Psoas muscle (tissue), 7 donors: ENCODE measurements at regions not wholly inside any gene's neighbourhood (a gene's known extent, or its start where the extent isn't known, plus 50 kb on each side); places are given as distances from the start of the nearest gene placed in this dataset.

Experiments used
- ATAC-seq, 4 donors: fragments of 200-7000 bp; cut with Tn5 transposase; one replicate each; pipeline ENCODE4 v1.9.1; 2020; ENCODE audit warnings: moderate library complexity in 3 of 4, mild to moderate bottlenecking in 2 of 4
- DNase-seq, 2 donors: peaks; one replicate each; pipeline ENCODE4 v3.0.0-alpha.2; 2020
- H3K27ac ChIP-seq: fragments of 200-600 bp; one replicate; pipeline ENCODE4 v1.8.0; 2022
- H3K27me3 ChIP-seq, 3 donors: fragments of 200-600 bp in 1 of 3; one replicate each; pipeline versions ENCODE4 v1.6.1 to v1.8.0; 2013 to 2022; ENCODE audit warnings: low read length in 2 of 3, mild to moderate bottlenecking in 2 of 3, moderate library complexity in 1 of 3; ENCODE audit not compliant: insufficient read depth in 3 of 3
- H3K36me3 ChIP-seq, 2 donors: fragments of 200-600 bp in 1 of 2; one replicate each; pipeline versions ENCODE4 v1.6.1 to v1.8.0; 2013 to 2022; ENCODE audit warnings: low read depth in 1 of 2, mild to moderate bottlenecking in 1 of 2, moderate library complexity in 1 of 2; ENCODE audit not compliant: insufficient read depth in 1 of 2
- H3K4me1 ChIP-seq: fragments of 200-600 bp; one replicate; pipeline ENCODE4 v1.8.0; 2022
- H3K4me3 ChIP-seq: fragments of 200-600 bp; one replicate; pipeline ENCODE4 v1.8.0; 2022; ENCODE audit warnings: mild to moderate bottlenecking
- H3K9me3 ChIP-seq: fragments of 200-600 bp; one replicate; pipeline ENCODE4 v1.8.0; 2022
- WGBS, 3 donors: extraction: QIAGEN DNeasy Blood & Tissue Kit; methylation state at CpG; one replicate each; pipeline versions ENCODE4 v1.1.6 to v1.1.7; 2013; 5-methylcytosine and 5-hydroxymethylcytosine counted together
- intact Hi-C, 2 donors: fragments of 100-400 bp; cut with DNase I; formaldehyde crosslinking; loops; one replicate each; pipeline versions ENCODE4 v1.11.0 to v1.14.2; 2022
- TF ChIP-seq, protein P1 (sequence below): fragments of 200-600 bp; IDR thresholded peaks from one replicate; pipeline ENCODE4 v1.8.0; 2022; ENCODE audit warnings: antibody characterized with exemption
- donor health status: healthy with polysubstance abuse.
- donor health status: DM: no; HTN: no; CAD: no; lungs with moderate emphysema.
- donor health status: Bipolar disorder and iron deficiency.
- donor health status: healthy.
- donor health status: DM: yes; HTN: yes; CAD: no.
- donor health status: DM: no; HTN: no; CAD: no.
- donor health status: DM: yes; HTN: yes; CAD: no.

DNA sequence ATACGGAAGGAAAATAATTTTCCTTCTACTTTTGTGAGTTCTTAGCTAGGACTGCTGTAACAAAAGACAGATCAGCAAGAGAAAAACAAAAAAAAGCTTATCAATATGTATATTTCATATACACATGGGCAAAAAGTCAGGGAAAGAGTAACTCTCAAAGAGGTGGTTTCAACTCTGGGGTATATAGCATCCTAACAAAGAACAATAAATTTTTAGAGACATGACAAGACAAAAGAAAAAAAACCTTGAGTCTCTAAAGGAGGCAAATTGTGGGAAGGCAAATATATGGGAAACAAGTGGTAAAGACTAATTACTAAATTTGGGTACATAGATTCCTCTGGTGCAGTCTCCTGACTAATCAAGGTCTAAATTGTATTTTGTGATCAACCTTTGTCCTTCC, 93.2 kb downstream of the C5orf15 start:
- TF ChIP-seq, protein P1, sequence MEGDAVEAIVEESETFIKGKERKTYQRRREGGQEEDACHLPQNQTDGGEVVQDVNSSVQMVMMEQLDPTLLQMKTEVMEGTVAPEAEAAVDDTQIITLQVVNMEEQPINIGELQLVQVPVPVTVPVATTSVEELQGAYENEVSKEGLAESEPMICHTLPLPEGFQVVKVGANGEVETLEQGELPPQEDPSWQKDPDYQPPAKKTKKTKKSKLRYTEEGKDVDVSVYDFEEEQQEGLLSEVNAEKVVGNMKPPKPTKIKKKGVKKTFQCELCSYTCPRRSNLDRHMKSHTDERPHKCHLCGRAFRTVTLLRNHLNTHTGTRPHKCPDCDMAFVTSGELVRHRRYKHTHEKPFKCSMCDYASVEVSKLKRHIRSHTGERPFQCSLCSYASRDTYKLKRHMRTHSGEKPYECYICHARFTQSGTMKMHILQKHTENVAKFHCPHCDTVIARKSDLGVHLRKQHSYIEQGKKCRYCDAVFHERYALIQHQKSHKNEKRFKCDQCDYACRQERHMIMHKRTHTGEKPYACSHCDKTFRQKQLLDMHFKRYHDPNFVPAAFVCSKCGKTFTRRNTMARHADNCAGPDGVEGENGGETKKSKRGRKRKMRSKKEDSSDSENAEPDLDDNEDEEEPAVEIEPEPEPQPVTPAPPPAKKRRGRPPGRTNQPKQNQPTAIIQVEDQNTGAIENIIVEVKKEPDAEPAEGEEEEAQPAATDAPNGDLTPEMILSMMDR = no peak
- no peak for ATAC-seq
- Histone ChIP-seq H3K27me3 (no peaks in the 10 kb centered on the region), H3K27ac (no peak overlapping the region), H3K4me3 (no peak overlapping the region), H3K36me3 (no peaks in the 10 kb centered on the region), H3K4me1 (no peaks in the 10 kb centered on the region), H3K9me3 (no peaks in the 10 kb centered on the region)
- no peak for DNase-seq
- intact Hi-C loops = loop anchor here in 1 of 2 donors (10.0 kb wide), 1 partner anchor 450 kb away; no protein-coding TSS in a partner anchor
- WGBS, 3 donors = 95 to 100% (median 97%) methylated on average over 1 of the region's 1 CpG

DNA sequence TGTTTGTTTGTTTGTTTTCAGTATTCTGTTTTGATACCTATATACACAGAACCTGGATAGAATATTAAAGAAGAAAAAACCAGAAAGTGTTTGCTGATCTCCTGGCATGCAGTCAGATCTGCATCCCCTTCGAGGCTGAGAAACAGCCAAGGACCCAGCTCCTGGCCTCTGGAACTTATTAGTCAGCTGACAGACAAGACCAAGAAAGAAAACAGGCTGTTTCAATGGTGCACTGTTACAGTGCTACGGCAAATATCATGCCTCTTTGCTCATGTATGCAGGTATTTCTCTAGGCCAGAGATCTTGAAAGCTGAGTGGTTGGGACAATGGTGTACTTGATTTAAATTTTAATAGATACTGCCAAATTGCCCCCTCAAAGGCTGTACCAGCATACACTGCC, 95.0 kb downstream of the C5orf15 start:
- TF ChIP-seq, protein P1 = no peak
- intact Hi-C loops = loop anchor here in 1 of 2 donors (10.0 kb wide), 1 partner anchor 449 kb away; no protein-coding TSS in a partner anchor
- Histone ChIP-seq H3K27me3 (no peaks in the 10 kb centered on the region), H3K9me3 (no peaks in the 10 kb centered on the region), H3K4me1 (peaks cover 6% of the 10 kb centered on the region), H3K4me3 (no peak overlapping the region), H3K36me3 (no peaks in the 10 kb centered on the region), H3K27ac (no peak overlapping the region)
- WGBS, 3 donors = 43 to 55% (median 45%) methylated on average over 2 of the region's 2 CpGs
- no peak for ATAC-seq
- peak in 1 of 2 donors; percentile 12 for DNase-seq

DNA sequence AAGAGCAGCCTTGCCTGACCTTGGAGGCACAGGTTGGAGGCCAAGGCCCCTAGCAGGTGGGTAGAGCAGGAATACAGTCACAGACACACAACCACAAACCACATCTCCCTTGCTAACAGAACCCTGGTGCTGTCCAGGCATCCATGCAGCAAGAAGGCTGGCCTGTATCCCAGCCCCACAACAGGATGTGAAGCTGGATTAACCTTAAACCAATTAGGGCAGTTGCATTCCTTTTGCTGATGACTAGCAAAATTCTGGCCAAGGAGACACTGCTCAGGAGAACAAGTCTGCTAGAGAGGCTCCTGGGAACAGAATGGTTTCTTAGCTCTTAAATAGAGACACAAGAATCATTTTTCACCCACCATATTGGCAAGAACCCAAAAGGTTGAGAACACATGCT, 97.8 kb downstream of the C5orf15 start:
- peak in 1 of 4 donors; percentile 25 for ATAC-seq
- H3K4me1 ChIP-seq = peaks cover 6% of the 10 kb centered on the region
- H3K27ac ChIP-seq = no peak overlapping the region
- no peaks in the 10 kb centered on the region for H3K9me3 ChIP-seq
- no peak overlapping the region for H3K4me3 ChIP-seq
- DNase-seq = peak in 1 of 2 donors; percentile 21
- H3K27me3 ChIP-seq = no peaks in the 10 kb centered on the region
- no peaks in the 10 kb centered on the region for H3K36me3 ChIP-seq
- TF ChIP-seq, protein P1 = no peak
- intact Hi-C loops = loop anchor here in 1 of 2 donors (10.0 kb wide), 1 partner anchor 446 kb away; no protein-coding TSS in a partner anchor

DNA sequence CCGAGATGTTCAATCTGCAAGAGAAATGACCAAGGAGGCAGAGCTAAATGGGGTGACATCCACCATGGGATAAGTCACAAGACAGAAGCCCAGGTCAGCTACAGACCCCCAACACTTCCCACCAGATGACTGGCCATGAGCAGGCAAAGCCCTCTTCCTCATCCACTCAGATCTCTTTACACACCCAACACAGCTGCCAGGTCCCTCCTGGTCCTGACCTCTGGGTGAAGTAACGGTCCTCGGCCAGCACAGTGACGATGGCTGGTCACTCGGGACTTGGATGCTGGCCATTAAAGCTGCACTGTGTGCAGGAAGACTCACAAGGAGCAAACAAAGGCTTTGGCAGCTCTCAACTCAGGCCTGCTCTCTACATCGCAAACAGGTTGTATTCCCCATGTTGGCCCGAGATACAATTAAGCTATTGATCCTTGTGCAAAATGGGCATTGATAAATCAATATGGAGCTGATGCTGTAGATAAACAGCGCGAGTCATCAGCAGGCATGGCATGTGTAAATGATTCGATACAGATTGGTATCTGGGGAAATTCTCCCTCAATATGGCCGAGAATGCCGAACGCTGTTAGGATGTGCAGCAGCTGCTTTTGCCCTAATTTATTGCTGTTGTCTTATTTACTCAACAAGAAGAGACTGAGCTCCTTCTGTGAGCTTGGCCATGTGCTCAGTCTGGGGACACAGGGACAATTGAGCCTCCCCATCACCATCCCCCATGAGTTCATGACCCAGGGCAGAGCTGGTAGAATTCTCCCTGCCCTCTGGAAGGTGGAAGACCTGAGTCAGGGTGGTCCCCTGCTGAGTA, 98.7 kb downstream of the C5orf15 start:
- Histone ChIP-seq H3K9me3 (no peaks in the 10 kb centered on the region), H3K4me3 (peak overlapping the region; percentile 56), H3K4me1 (peaks cover 6% of the 10 kb centered on the region), H3K36me3 (no peaks in the 10 kb centered on the region), H3K27me3 (no peaks in the 10 kb centered on the region), H3K27ac (peak overlapping the region; percentile 61)
- WGBS, 3 donors = 30 to 35% (median 32%) methylated on average over 13 of the region's 13 CpGs
- TF ChIP-seq, protein P1 = no peak
- ATAC-seq = peak; percentile 88 to 97 (median 92)
- intact Hi-C loops = loop anchor here (2.0 to 10.0 kb wide), 5 partner anchors 97 to 447 kb away; no protein-coding TSS in a partner anchor
- peak; percentile 56 to 87 for DNase-seq
